NCI-H1105 (cell line): ENCODE measurements at regions not wholly inside any gene's neighbourhood (a gene's known extent, or its start where the extent isn't known, plus 50 kb on each side); places are given as distances from the start of the nearest gene placed in this dataset.

ENCODE experiments used
- DNase-seq: peaks from one replicate; lab custom pipeline; 2025; lab: John Stamatoyannopoulos, UW

DNA sequence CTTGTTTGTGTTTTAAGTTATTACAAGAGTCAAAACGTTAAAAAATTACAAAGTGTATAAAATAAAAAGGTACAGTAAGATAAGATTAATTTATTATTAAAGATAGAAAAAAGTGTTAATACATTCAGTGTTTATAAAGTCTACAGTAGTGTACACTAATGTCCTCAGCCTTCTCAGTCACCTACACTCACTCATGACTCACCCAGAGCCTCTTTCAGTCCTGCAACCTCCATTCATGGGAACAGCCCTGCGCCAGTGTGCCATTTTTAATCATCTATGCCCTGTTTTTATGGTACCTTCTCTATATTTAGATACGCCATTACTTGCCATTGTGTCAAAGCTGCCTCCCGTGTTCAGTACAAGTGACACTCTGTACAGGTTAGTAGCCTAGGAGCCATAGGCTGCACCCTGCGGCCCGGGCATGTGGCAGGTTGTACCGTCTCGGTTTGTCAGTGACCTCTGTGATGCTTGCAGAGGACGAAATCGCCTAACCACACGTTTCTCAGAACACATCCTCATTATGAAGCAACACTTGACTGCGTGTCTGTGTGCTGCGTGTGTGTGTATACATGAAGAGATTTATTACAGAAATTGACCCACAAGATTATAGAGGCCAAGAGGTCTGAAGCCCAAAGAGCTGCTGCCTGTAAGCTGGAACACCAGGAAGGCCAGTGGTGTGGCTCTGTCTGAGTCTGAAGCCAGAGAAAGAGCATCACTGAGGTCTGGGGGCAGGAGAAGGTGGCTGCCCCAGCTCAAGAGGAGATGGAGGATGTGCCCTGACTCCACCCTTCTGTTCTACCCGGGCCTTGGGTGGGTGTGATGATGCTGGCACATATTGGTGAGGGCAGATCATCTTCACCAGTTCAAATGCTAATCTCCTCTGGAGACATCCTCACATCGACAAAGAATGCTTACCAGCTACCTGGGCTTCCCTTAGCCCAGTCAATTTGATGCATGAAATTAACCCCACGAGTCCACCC, 116.6 kb upstream of the C14orf180 start:
- DNase-seq, result no peak

- DNase-seq, result no peak
Observed at GRCh38 chr14:104464907-104465306, 114.7 kb upstream of the C14orf180 start.

DNA sequence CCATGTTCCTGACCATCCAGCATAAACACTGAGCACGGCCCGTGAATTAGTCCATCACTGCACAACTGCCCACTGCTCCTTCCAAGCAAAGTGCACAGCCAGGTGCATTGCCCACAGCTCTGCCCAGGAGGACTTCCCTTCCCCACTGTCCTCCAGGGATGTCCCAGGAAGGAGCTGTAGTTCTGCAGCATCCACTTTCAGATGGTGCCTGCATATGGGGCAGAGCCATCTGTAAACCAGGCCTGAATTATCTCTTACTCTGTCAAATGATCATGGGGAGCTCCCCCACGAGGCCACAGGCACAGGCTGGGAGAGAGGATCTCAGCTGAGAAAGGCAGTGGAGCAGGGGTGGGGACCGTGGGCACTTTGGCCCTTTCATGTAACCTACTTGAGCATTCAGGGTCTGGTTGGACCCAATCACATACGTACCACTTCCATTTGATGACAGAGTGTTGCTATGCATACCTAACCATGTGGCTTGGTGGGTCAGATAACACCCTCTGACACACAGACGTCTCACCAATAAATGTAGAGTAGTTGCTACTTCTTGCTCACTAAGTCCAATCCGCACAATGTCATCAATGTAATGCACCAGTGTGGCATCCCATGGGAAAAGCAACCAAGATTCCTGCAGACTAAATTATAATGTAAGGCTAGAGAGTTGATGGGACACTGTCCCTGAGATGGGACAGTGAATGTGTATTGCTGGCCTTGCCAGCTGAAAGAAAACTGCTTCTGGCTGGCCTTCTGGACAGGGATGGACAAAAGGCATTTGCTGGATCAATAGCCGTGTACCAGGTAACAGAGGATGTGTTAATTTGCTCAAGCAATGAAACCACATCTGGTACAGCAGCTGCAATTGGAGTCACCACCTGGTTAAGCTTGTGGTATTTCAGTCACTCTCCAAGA, 113.8 kb upstream of the C14orf180 start:
- DNase-seq, result no peak

GRCh38 chr14:104467236-104467635, 112.3 kb upstream of the C14orf180 start:
- no peak for DNase-seq

DNA sequence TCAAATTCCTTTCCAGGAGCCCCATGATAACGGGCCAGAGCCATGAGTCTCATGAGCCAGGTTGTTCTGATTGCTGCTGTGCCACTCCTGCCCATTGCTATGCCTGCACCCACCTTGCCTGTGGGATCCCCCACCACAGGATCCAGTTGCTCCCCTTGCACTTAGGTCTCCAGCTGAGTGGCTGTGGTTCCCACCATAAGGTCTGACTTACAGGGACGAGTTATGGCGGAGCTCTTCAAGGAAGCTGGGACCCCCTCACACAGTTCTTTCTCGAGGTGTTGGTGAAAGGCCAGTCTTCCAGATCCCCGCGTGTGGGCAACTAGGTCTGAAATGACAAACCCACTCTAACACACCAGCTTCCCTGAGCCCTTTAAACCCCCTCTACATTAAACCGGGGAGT, 111.9 kb upstream of the C14orf180 start:
- DNase-seq, result no peak

DNA sequence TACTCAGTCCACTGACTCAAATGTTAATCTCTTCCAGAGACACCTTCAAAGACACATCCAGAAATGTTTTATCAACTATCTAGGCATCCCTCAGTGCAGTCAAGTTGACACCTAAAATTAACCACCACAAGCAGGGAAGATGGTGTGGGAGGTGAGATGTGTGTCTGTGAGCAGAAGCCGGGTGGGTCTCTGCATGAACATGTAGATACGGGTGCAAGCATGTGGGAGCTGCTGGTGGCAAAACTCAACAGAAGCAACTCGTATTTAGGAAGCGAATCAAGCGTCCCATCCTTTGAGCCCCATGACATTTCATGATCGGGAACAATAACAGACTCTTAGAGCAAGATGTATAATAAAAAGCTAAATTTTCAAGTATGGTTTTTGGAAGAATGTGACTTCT, 110.0 kb upstream of the C14orf180 start:
- DNase-seq, result no peak

DNA sequence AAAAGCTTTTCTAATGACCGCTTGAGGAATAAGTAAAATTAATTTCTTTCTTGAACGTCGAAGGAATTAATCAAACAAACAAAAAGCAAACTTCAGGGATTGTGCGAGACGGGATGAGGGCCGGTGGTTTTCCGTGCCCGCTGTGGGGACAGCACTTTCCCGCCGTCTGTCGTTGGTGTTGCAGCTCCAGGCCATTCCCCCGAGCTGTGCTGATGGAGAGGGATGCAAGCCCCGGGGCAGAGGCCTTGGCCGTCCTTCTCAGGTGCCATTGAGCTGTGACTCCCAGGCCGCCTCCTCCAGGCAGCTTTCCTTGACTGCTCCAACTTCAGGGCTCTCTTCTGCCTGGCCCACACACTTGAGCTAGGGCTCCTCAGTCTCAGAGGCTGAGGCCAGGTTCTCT, 109.0 kb upstream of the C14orf180 start:
- DNase-seq, result no peak

DNA sequence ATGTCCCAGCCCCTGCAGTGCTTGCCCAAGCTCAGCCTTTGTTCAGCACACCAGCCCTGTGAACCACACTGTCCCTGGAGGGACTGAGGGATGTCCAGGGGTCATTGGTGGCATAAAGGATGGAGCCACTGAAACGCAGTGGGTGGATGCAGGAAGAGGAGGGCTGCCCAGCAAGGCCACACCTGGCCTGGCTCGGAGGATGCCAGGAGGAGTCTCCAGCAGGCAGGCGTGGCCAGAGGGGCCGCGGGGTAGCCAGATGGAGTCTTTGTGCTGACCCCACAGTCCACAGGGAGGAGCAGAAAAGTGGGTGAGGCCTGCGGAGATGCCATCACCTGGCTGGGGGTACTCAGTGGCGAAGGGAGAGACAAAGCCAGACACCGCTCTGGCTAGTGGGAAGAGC, 108.5 kb upstream of the C14orf180 start:
- no peak for DNase-seq

GRCh38 chr14:104472073-104472472, 107.5 kb upstream of the C14orf180 start:
- DNase-seq, result no peak

DNA sequence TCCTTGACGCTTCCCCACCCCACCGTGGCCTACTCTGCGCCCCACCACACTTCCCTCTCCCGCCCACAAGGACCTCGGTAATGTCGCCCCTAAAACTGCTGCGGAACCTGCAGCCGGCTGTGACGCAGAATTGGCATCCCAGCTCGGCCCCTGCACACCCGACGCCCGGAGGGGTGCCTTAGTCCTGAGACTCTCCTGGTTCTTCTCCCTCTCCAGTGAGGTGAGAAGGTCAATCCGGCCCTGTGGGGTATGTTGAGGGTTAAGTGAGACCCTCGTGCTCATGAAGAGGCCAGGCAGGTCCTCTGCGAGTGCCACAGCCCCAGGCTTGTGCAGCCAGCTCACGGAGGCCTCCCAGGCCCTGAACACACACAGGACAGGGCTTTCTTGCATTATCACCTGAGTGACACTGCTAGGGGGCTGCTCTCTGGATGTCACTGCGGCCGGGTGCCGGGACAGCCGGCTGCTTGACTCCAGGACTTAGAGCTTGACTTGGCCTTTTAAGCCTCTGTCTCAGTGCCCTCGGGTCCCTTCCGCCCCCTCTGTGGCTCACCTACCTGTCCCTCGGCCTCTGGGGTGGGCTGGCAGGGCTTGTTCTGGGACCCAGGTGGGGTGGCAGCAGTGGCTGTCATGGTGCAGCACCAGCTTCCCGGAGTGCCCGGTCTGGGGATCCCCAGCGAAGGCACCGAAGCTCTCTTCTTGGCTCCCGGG, 106.9 kb upstream of the C14orf180 start:
- DNase-seq, result no peak

- no peak for DNase-seq
Observed at GRCh38 chr14:104473244-104473565, 106.4 kb upstream of the C14orf180 start.

GRCh38 chr14:104473649-104474494, 105.7 kb upstream of the C14orf180 start:
- DNase-seq, result no peak

- DNase-seq, result no peak
Observed at GRCh38 chr14:104474495-104475213, 104.9 kb upstream of the C14orf180 start.

DNA sequence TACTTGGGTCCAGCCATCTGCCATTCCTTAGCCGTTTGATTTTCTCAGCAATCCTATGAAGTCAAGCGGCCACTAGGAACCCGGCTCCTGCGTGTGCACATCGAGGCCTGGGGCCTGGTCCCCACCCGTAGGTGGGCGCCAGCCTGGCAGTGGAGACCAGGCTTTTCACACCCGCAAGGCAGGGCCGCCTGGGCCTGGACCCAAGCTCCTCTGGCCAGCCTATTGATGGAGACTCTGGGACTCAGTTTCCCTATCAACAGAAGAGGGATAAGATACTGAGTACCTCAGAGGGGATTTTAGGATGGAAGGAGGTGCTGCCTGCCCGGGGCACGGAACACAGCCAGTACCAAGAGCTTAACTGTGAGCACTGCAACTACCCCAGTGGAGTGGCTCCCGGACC, 104.3 kb upstream of the C14orf180 start:
- DNase-seq, result no peak

DNA sequence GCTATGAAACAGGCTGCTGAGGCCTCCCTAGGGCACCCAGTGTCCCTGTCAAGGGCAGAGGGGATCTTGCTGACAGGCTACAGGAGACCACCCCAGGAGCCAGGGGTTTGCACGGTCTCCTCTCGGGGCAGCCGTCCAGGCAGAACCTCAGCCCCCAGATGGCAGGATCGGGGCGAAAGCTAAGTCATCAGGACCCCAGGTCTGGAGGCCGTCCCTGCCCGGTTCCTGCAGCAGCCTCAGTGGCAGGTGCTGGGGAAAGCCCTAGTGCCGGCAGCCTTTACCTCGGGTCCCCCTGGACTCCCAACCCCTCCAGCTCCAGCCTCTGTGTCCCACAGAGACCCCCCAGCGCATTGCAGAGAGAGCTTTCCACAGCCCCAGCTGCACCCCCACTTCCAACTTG, 103.8 kb upstream of the C14orf180 start:
- no peak for DNase-seq

GRCh38 chr14:104476437-104476836, 103.1 kb upstream of the C14orf180 start:
- DNase-seq, result no peak

GRCh38 chr14:104477117-104477623, 102.4 kb upstream of the C14orf180 start:
- no peak for DNase-seq

DNA sequence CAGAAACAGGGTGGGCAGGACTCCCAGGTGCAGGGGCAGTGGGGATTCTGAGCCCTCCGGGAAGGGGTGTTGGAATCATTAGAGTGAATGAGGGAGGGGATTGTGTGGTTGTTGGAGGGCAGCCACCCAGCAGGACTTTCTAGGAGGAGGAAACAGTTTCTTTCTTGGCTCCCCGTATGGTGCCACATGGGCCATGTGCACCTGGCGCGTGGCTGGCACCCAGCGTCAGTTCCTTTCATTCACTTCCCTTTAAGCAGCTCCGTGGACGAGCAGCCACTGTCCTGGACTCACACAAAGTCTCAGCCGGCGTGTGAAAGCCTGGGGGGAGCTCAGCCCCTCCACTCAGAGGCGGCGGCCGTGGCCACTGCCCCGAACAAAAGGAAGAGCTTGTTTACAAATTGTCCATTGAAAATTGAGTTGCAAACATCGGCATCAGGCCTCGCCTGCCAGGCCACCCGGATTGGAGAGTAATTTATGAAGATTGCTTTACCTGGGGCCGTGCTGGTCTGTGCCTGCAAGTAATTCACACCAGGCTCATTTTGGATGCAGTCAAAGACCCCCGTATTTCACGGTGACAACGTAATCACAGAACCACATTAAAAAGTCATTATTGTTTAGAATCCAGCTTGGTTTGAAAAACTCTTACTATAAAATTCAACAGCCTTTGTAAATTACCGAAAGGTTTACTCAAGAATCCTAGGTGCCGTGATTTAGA, 101.7 kb upstream of the C14orf180 start:
- DNase-seq, result no peak

DNA sequence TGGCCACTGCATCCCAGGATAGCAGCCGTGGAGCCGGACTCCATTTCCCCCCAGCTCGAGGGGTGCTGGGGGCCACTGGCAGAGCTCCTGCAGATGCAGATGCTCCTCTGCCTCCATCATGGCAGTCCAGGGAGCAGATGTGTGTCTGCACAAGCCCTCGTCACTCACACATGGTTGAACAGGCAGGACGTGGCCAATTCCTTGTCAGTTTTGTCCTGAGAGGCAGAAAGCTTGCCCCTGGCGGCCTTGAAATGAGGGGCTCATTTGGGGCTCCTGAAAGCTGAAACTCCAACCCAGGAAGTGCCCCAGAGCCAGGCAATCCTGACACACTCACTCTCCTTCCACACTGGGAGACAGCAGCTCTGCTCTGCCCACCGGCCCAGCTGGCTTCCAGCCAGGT, 100.9 kb upstream of the C14orf180 start:
- no peak for DNase-seq

GRCh38 chr14:104479901-104480300, 99.7 kb upstream of the C14orf180 start:
- no peak for DNase-seq
